ENCODE measurements at regions not wholly inside any gene's neighbourhood (a gene's known extent, or its start where the extent isn't known, plus 50 kb on each side); places are given as distances from the start of the nearest gene placed in this dataset.

DNA sequence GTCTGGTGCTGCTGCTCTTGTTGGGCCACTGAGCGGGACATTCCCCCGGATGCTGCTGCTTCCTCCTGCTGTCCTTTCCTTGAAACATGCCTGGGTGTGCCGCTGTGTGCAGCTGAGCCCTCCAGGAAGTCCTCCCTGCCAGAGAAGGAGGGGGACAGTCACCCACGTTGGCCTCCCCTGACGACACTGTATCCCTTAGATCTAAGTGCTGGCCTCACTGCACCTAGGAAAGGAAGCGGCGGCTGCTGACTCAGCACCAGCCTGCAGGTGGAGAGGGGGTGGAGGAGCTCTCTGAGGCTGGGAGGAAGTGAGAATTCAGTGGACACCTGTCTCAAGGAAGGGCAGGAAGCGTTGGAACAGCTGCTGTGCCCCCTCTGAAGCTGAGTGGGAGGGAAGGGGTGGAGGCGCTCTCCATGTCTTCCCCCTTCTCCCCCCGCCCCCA lies 239.8 kb downstream of the HAUS1 start:
- TF ChIP-seq, protein P1, sequence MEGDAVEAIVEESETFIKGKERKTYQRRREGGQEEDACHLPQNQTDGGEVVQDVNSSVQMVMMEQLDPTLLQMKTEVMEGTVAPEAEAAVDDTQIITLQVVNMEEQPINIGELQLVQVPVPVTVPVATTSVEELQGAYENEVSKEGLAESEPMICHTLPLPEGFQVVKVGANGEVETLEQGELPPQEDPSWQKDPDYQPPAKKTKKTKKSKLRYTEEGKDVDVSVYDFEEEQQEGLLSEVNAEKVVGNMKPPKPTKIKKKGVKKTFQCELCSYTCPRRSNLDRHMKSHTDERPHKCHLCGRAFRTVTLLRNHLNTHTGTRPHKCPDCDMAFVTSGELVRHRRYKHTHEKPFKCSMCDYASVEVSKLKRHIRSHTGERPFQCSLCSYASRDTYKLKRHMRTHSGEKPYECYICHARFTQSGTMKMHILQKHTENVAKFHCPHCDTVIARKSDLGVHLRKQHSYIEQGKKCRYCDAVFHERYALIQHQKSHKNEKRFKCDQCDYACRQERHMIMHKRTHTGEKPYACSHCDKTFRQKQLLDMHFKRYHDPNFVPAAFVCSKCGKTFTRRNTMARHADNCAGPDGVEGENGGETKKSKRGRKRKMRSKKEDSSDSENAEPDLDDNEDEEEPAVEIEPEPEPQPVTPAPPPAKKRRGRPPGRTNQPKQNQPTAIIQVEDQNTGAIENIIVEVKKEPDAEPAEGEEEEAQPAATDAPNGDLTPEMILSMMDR (IDR thresholded peaks at IDR 0.05) = no peak
- TF ChIP-seq POLR2A (IDR thresholded peaks at IDR 0.05) = no peak

Measured in Peyer's patch (tissue), 4 donors.